Muscle of leg (tissue), 3 donors: ENCODE measurements at regions not wholly inside any gene's neighbourhood (a gene's known extent, or its start where the extent isn't known, plus 50 kb on each side); places are given as distances from the start of the nearest gene placed in this dataset.
A peak's percentile ranks its signal among the peaks of the same experiment; 100 is the strongest.

Experiments used
- DNase-seq: peaks from one replicate; pipeline ENCODE4 v3.0.0; 2013
- H3K27ac ChIP-seq: one replicate; pipeline ENCODE4 v1.5.1; 2013; ENCODE audit warnings: mild to moderate bottlenecking, low read length, control low read depth
- H3K27me3 ChIP-seq: one replicate; pipeline ENCODE4 v1.6.1; 2013; ENCODE audit warnings: low read length; ENCODE audit not compliant: control insufficient read depth, insufficient read depth
- H3K36me3 ChIP-seq: one replicate; pipeline ENCODE4 v1.6.1; 2013; ENCODE audit warnings: low read length; ENCODE audit not compliant: control insufficient read depth, insufficient read depth
- H3K4me1 ChIP-seq: one replicate; pipeline ENCODE4 v1.6.1; 2013; ENCODE audit warnings: low read length; ENCODE audit not compliant: control insufficient read depth, insufficient read depth
- H3K4me3 ChIP-seq: one replicate; pipeline ENCODE4 v1.5.1; 2013; ENCODE audit warnings: low read length, control low read depth
- H3K9me3 ChIP-seq: replicated peaks from 2 replicates; pipeline ENCODE4 v1.6.1; 2013; ENCODE audit warnings: low read depth, low read length; ENCODE audit not compliant: control insufficient read depth
- WGBS: methylation state at CpG from one replicate; pipeline ENCODE4 v1.1.5; 2013; ENCODE audit warnings: missing lambda C conversion rate; ENCODE audit not compliant: insufficient coverage; 5-methylcytosine and 5-hydroxymethylcytosine counted together

DNA sequence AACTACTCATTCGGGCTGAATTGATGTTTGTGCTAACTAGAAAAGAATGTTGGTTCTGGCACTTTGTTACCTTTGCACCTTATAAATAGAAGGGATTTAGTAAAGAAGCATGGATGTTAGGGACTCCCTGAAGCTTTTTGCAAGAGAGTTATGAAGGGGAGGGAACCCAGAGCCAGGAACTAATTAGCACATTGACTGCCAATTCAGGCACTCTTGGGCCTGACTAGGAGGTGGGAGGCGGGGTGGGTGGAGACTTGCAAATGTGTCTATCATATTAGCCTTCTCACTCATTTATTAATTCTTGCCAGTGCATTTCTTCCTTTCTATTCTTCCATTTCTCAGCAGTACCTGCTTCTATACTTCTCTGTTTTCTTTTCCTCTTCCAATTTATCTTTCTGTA, 1022.4 kb downstream of the TMEM182 start:
- WGBS: no CpG with 5 or more reads among the region's 2 CpGs
- DNase-seq: no peak
- Histone ChIP-seq H3K9me3 (no peaks in the 10 kb centered on the region), H3K36me3 (no peaks in the 10 kb centered on the region), H3K27me3 (no peaks in the 10 kb centered on the region), H3K4me3 (no peak overlapping the region), H3K4me1 (no peaks in the 10 kb centered on the region), H3K27ac (no peak overlapping the region)

DNA sequence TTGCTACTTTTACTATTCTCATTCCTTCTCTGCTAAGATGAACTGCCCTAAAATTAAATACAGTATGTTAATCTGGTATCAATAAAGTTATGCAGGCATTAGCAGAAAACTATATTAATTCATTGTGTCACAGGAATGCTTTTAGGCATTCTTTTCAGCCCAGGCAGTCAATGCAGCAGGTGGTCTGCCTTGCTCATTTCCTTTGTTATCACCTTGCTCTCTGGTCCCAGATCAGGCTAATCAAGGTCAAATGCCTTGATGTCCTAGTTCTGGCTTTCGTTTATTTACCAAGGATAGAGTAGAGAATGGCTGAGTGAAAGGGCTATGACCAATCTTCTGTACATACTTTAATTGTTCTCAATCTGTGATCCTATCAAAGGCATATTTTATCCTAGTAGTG, 1023.6 kb downstream of the TMEM182 start:
- no peaks in the 10 kb centered on the region for H3K9me3 ChIP-seq
- no peaks in the 10 kb centered on the region for H3K27me3 ChIP-seq
- H3K27ac ChIP-seq: no peak overlapping the region
- WGBS: no CpG with 5 or more reads among the region's 1 CpG
- H3K4me3 ChIP-seq: no peak overlapping the region
- no peak for DNase-seq
- H3K4me1 ChIP-seq: peaks cover 2% of the 10 kb centered on the region
- H3K36me3 ChIP-seq: no peaks in the 10 kb centered on the region

DNA sequence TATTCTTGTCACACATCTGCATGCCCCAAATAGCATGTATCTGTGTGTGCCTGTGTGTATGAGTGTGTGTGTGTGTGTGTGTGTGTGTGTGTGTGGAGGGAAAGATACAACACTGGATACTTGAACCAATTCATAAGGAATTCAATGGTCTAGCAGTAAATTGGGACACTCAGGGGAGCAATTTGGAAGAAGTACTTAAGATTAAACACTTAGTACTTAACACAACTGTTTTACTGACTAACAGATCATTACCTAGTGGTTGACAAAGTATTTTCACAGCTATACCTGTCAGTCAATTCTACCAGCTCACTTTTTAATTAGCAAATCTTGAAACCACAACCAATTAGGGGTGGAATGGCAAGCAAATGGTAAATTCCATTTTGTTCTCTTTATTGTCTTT, 1024.1 kb downstream of the TMEM182 start:
- no peak overlapping the region for H3K27ac ChIP-seq
- no peaks in the 10 kb centered on the region for H3K9me3 ChIP-seq
- H3K4me3 ChIP-seq: no peak overlapping the region
- no peaks in the 10 kb centered on the region for H3K27me3 ChIP-seq
- no peak for DNase-seq
- H3K4me1 ChIP-seq: peaks cover 2% of the 10 kb centered on the region
- no peaks in the 10 kb centered on the region for H3K36me3 ChIP-seq

DNA sequence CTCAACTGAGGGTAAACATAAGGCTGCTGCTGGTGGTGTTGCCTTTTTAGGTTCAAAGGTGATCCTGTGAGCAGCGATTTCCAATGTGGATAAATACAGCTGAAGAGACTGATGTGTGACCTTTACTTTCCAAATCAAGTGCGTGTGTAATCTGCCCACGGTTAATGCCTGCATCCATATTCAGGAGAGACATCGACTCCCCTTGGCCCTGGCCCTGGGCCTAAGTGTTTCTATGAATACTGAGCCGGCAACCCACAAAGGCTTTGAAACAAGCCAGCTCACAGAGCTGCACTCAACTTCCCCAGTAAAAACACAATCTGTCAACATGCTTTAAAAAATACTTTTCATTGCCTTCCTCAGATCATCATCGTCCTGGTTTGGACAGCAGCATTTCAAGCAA, 1026.6 kb downstream of the TMEM182 start:
- peak; percentile 2 for DNase-seq
- WGBS: 0% methylated on average over 4 of the region's 6 CpGs
- no peak overlapping the region for H3K4me3 ChIP-seq
- no peak overlapping the region for H3K27ac ChIP-seq
- peaks cover 2% of the 10 kb centered on the region for H3K4me1 ChIP-seq
- no peaks in the 10 kb centered on the region for H3K9me3 ChIP-seq
- H3K27me3 ChIP-seq: no peaks in the 10 kb centered on the region
- H3K36me3 ChIP-seq: no peaks in the 10 kb centered on the region

DNA sequence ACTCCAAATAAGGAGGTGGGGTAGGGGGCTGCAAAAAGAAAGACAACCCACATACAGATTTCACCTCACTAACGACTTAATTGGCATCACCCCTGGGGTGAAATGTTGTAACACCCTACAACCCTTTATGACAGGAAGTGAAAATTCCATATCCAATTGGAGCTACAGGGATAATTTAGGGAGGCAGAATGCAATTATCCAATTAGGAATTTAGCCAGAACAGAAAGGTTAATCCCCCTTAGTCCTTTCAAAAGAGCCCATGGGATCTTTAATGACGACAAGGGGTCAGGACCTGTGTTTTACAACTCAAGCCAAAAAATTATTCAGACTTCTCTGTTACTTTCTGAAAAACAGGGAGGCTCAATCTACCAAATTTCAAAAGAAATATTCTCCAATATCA, 1027.1 kb downstream of the TMEM182 start:
- H3K36me3 ChIP-seq: no peaks in the 10 kb centered on the region
- no peak overlapping the region for H3K4me3 ChIP-seq
- no peak overlapping the region for H3K27ac ChIP-seq
- H3K4me1 ChIP-seq: peaks cover 2% of the 10 kb centered on the region
- WGBS: 17% methylated on average over 1 of the region's 2 CpGs
- no peaks in the 10 kb centered on the region for H3K9me3 ChIP-seq
- H3K27me3 ChIP-seq: no peaks in the 10 kb centered on the region
- DNase-seq: no peak

DNA sequence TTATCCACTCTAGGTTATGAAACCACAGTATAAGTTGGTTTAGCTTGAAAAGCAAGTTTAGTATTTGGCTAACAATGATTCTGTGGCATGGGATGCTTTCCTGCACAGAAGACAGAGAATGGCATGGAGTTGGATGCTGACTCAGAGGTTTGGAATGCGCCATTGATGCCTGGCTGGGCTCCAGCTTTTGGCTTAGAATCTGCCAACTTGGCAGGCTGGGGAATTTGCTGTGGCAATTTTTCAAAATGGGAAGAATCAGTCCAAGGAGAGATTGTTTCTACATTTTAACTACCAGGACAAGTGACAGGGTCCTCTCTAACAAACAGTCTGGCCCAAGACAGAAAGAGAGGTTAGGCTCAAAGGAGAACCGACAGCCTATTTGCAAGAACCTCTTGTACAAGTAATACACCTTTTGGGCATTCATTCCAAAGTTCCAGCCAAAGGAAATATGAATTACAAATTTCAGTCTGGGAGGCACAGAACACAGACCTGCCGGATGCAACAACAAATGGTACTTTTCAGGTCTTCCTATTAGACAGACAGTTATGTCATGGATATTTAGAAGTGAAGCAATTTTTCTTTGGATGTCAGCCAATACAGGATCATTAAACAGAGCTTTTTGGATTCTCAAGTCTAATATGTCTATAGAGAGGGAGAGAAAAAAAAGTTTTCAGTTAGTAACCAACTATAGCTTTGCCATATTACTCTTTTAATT, 1027.7 kb downstream of the TMEM182 start:
- no peaks in the 10 kb centered on the region for H3K9me3 ChIP-seq
- no peaks in the 10 kb centered on the region for H3K36me3 ChIP-seq
- no peak overlapping the region for H3K4me3 ChIP-seq
- 0% methylated on average over 1 of the region's 3 CpGs for WGBS
- H3K27ac ChIP-seq: no peak overlapping the region
- peaks cover 2% of the 10 kb centered on the region for H3K4me1 ChIP-seq
- DNase-seq: peak; percentile 55
- no peaks in the 10 kb centered on the region for H3K27me3 ChIP-seq

DNA sequence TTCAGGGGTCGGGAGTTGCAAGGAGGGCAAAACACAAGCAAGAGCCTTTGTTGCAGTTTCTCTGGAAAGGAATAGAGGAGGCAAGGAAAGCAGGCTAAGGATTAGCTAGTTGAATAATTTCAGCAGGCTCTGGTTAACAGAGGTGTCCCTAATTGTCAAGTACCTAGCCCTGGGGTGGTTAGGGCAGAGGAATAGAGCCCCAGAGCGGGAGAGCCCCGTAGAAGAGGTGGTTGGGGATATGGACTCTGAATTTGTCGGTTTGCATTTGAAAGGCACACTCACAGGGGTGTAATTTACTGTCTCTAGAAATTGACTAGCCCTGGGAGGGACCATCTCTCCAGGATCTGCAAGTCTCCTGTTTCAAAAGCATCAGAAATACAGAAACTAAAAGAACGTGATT, 1030.2 kb downstream of the TMEM182 start:
- no peak for DNase-seq
- Histone ChIP-seq H3K36me3 (no peaks in the 10 kb centered on the region), H3K4me3 (no peak overlapping the region), H3K9me3 (no peaks in the 10 kb centered on the region), H3K4me1 (peaks cover 2% of the 10 kb centered on the region), H3K27me3 (no peaks in the 10 kb centered on the region), H3K27ac (no peak overlapping the region)
- 27% methylated on average over 2 of the region's 5 CpGs for WGBS

DNA sequence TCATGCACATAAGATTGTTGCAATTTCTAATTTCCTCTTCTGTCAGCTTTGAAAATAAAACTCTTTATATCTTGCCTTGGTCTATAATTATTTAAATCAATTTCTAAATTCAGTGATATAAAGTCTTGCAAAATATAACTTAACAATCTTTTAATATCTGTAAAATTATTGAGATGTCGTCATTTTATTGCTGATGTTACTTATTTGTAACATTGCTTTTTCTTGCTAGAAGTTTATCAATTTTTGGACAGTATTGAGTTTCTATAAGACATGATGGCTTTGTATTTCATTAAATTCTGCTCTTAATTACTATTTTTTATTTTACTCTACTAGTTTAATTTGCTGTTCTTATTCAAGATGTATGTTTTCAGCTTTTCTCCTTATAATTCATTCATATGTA, 1036.5 kb downstream of the TMEM182 start:
- WGBS: no CpG with 5 or more reads among the region's 1 CpG
- DNase-seq: no peak
- no peaks in the 10 kb centered on the region for H3K9me3 ChIP-seq
- no peak overlapping the region for H3K4me3 ChIP-seq
- no peak overlapping the region for H3K27ac ChIP-seq
- H3K27me3 ChIP-seq: no peaks in the 10 kb centered on the region
- H3K4me1 ChIP-seq: no peaks in the 10 kb centered on the region
- H3K36me3 ChIP-seq: no peaks in the 10 kb centered on the region

DNA sequence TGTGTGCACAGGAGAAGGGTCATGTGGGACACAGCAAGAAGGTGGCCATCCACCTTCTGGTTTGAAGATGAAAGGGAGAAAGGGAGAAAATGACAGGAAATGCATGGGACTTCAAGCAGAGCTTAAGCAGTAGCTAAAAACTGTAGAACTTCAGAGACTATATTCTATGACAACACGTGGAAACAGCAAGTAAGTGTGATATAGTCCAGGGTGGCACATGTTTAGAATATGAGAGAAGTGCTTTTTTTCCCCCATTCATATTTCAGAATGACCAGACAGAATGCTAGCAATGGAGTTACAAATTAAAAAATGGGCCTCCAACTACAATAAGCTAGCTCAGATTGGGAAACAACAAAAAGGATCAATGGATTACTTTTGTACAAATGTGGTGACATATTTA, 1042.2 kb downstream of the TMEM182 start:
- WGBS: no CpG with 5 or more reads among the region's 1 CpG
- H3K27ac ChIP-seq: no peak overlapping the region
- H3K36me3 ChIP-seq: no peaks in the 10 kb centered on the region
- H3K27me3 ChIP-seq: no peaks in the 10 kb centered on the region
- no peak overlapping the region for H3K4me3 ChIP-seq
- no peak for DNase-seq
- no peaks in the 10 kb centered on the region for H3K4me1 ChIP-seq
- H3K9me3 ChIP-seq: no peaks in the 10 kb centered on the region

DNA sequence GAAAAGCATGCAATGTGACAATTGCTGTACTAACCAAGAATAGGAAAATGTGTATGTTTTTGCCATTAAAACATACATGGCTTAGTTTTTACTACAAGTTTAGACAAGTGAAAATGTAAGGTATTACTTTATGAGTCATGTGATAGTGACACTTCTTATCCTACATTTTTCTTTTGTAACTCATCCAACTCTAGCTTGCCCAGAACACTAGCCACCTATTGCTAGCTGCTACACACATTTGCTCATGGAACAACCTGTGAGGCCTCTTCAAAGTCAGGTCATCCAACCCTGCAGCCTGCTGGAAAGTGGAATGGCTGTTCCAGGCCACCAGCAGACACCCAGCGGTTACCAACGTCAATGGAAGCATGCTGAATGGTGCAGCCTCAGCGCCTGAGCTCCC, 1043.9 kb downstream of the TMEM182 start:
- no peaks in the 10 kb centered on the region for H3K4me1 ChIP-seq
- no peaks in the 10 kb centered on the region for H3K27me3 ChIP-seq
- H3K36me3 ChIP-seq: no peaks in the 10 kb centered on the region
- 92% methylated on average over 3 of the region's 3 CpGs for WGBS
- H3K9me3 ChIP-seq: no peaks in the 10 kb centered on the region
- H3K4me3 ChIP-seq: no peak overlapping the region
- no peak overlapping the region for H3K27ac ChIP-seq
- DNase-seq: no peak

DNA sequence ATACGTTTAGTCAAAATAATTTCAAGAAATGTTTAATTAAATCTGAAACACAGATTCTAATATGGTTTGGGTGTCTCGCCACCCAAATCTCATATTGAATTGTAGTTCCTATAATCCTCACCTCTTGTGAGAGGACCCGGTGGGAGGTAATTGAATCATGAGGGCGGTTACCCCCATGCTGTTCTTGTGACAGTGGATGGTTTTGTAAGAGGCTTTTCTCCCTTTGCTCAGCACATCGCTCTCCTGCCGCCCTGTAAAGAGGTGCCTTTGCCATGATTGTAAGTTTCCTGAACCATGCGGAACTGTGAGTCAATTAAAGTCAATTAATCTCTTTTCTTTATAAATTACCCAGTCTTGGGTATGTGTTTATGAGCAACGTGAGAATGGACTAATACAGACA, 1045.1 kb upstream of the POU3F3 start:
- no peaks in the 10 kb centered on the region for H3K27me3 ChIP-seq
- WGBS: no CpG with 5 or more reads among the region's 8 CpGs
- DNase-seq: no peak
- no peaks in the 10 kb centered on the region for H3K36me3 ChIP-seq
- no peaks in the 10 kb centered on the region for H3K9me3 ChIP-seq
- H3K27ac ChIP-seq: no peak overlapping the region
- no peaks in the 10 kb centered on the region for H3K4me1 ChIP-seq
- no peak overlapping the region for H3K4me3 ChIP-seq
